ENCODE measurements at regions not wholly inside any gene's neighbourhood (a gene's known extent, or its start where the extent isn't known, plus 50 kb on each side); places are given as distances from the start of the nearest gene placed in this dataset.

- TF ChIP-seq, protein P1, sequence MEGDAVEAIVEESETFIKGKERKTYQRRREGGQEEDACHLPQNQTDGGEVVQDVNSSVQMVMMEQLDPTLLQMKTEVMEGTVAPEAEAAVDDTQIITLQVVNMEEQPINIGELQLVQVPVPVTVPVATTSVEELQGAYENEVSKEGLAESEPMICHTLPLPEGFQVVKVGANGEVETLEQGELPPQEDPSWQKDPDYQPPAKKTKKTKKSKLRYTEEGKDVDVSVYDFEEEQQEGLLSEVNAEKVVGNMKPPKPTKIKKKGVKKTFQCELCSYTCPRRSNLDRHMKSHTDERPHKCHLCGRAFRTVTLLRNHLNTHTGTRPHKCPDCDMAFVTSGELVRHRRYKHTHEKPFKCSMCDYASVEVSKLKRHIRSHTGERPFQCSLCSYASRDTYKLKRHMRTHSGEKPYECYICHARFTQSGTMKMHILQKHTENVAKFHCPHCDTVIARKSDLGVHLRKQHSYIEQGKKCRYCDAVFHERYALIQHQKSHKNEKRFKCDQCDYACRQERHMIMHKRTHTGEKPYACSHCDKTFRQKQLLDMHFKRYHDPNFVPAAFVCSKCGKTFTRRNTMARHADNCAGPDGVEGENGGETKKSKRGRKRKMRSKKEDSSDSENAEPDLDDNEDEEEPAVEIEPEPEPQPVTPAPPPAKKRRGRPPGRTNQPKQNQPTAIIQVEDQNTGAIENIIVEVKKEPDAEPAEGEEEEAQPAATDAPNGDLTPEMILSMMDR (IDR thresholded peaks at IDR 0.05): no peak
- TF ChIP-seq POLR2A (IDR thresholded peaks at IDR 0.05): no peak
Measured at GRCh38 chr11:81190546-81190945, 1543.1 kb downstream of the FAM181B start.
